OCI-LY3 (cell line): ENCODE measurements at regions not wholly inside any gene's neighbourhood (a gene's known extent, or its start where the extent isn't known, plus 50 kb on each side); places are given as distances from the start of the nearest gene placed in this dataset.

Source experiments
- EZH2phosphoT487 ChIP-seq: fragments of 200-600 bp; shearing (Covaris generic); IDR thresholded peaks from 2 replicates; pipeline ENCODE4 v1.6.1; 2018; ENCODE audit warnings: antibody characterized with exemption, mixed run types, low read depth
- TF ChIP-seq, protein P1 (sequence below): fragments of 200-600, 300-600 bp; sonication (generic); IDR thresholded peaks from 2 replicates; pipeline ENCODE4 v1.5.1; 2014; ENCODE audit warnings: antibody characterized with exemption, low read length, low read depth

DNA sequence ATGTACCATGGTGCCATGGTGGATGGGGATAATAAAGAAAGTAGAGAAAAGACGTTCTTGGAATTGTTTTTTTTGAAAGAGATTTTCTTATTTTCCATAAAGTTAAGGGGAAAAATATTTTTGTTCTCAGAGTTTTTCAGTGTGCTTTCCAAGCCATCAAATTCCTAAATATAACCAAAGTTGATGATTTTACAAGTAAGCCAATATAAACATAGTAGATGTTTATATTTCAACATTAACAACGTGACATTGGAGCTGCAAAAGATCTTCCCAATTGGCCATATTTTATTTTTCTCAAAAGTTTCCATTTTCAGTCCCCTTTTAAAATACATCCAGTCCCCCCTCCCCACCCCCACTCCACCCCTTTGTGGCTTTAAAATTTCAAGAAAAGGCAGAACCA, 80.9 kb upstream of the PICALM start:
- TF ChIP-seq, protein P1, sequence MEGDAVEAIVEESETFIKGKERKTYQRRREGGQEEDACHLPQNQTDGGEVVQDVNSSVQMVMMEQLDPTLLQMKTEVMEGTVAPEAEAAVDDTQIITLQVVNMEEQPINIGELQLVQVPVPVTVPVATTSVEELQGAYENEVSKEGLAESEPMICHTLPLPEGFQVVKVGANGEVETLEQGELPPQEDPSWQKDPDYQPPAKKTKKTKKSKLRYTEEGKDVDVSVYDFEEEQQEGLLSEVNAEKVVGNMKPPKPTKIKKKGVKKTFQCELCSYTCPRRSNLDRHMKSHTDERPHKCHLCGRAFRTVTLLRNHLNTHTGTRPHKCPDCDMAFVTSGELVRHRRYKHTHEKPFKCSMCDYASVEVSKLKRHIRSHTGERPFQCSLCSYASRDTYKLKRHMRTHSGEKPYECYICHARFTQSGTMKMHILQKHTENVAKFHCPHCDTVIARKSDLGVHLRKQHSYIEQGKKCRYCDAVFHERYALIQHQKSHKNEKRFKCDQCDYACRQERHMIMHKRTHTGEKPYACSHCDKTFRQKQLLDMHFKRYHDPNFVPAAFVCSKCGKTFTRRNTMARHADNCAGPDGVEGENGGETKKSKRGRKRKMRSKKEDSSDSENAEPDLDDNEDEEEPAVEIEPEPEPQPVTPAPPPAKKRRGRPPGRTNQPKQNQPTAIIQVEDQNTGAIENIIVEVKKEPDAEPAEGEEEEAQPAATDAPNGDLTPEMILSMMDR = no peak
- no peak for TF ChIP-seq EZH2phosphoT487
